K562 (cell line): ENCODE measurements at regions not wholly inside any gene's neighbourhood (a gene's known extent, or its start where the extent isn't known, plus 50 kb on each side); places are given as distances from the start of the nearest gene placed in this dataset.

Experiments used
- BRCA1 ChIP-seq, 2 experiments: fragments of 450-650 bp in 1 of 2; sonication (generic) in 1 of 2; formaldehyde crosslinking in 1 of 2; IDR thresholded peaks; 2 replicates each; pipeline versions ENCODE4 v1.5.0 to v1.6.1; 2017 to 2020; ENCODE audit warnings: mild to moderate bottlenecking in 1 of 2, missing genetic modification reagents in 1 of 2
- GABPB2 ChIP-seq: fragments of 250-450 bp; sonication (Bioruptor Pico); conservative IDR thresholded peaks from 2 replicates; pipeline ENCODE4 v1.5.1; 2021; ENCODE audit warnings: mild to moderate bottlenecking
- NCOA1 ChIP-seq: fragments of 450-650 bp; IDR thresholded peaks from 2 replicates; pipeline ENCODE4 v1.6.1; 2016; ENCODE audit warnings: low read depth
- SIRT6 ChIP-seq: IDR thresholded peaks from one replicate; pipeline ENCODE4 v1.6.1; 2012; ENCODE audit warnings: low read depth, mild to moderate bottlenecking, control low read depth, inconsistent platforms, low read length, moderate library complexity
- SPI1 ChIP-seq: IDR thresholded peaks from 2 replicates; pipeline ENCODE4 v1.6.1; 2011; ENCODE audit warnings: low read depth, low read length, control low read depth, borderline replicate concordance
- TCF7L2 ChIP-seq: fragments of 150-350 bp; IDR thresholded peaks from 2 replicates; pipeline ENCODE4 v1.6.1; 2016; ENCODE audit warnings: low read depth, mild to moderate bottlenecking, low read length, moderate library complexity
- TGIF2 ChIP-seq: sonication (generic); formaldehyde crosslinking; IDR thresholded peaks from 2 replicates; pipeline ENCODE4 v1.8.1; 2022; ENCODE audit warnings: mild to moderate bottlenecking, missing genetic modification reagents, moderate library complexity
- U2AF2 ChIP-seq: fragments of 200-400 bp; formaldehyde crosslinking; optimal IDR thresholded peaks from 2 replicates; pipeline ENCODE3; 2017; ENCODE audit warnings: low read depth, mild to moderate bottlenecking, low read length
- TF ChIP-seq, protein P1 (sequence below), 3 experiments: IDR thresholded peaks in 2 of 3; conservative IDR thresholded peaks in 1 of 3; 2 replicates each; pipeline ENCODE4 v1.5.1; 2011 to 2012; ENCODE audit warnings: low read length in 3 of 3, mild to moderate bottlenecking in 3 of 3, control low read depth in 2 of 3, improper control_type of control experiment in 1 of 3, inconsistent platforms in 1 of 3, low read depth in 1 of 3, mixed read lengths in 1 of 3, moderate library complexity in 1 of 3; ENCODE audit not compliant: insufficient read depth in 2 of 3
- TF ChIP-seq, protein P2 (sequence below): conservative IDR thresholded peaks from 2 replicates; pipeline ENCODE4 v1.6.1; 2011; ENCODE audit warnings: low read depth, mild to moderate bottlenecking, low read length; ENCODE audit not compliant: control insufficient read depth
- TF ChIP-seq, protein P3 (sequence below): sonication (generic); formaldehyde crosslinking; IDR thresholded peaks from 2 replicates; pipeline ENCODE4 v1.9.0; 2022; ENCODE audit warnings: mild to moderate bottlenecking, missing genetic modification reagents
- TF ChIP-seq, protein P4 (sequence below): fragments of 450-650 bp; IDR thresholded peaks from 2 replicates; pipeline ENCODE4 v1.6.1; 2016; ENCODE audit warnings: mild to moderate bottlenecking
- TF ChIP-seq, protein P5 (sequence below), 2 experiments: fragments of 450-650 bp; formaldehyde crosslinking in 1 of 2; IDR thresholded peaks; 2 replicates each; pipeline versions ENCODE4 v1.4.0 to v1.6.1; 2014 to 2020; ENCODE audit warnings: mild to moderate bottlenecking in 2 of 2, borderline replicate concordance in 1 of 2, low read depth in 1 of 2

DNA sequence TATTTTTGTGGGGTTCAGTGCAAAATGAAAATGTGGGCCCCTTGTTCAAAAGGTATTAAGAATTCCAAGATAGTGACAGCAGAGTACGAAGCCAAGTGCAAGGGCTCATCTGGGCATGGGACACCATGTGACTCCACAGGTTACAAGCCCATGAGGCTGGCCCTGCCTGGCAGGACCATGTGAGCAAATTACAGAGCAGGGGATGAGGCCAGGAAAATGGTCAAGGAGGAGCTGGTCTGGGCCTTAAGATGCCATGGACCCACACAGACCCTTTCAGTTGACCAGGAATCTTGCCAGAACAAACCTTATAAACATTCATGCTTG is 86.9 kb downstream of the SNX5 start:
- TF ChIP-seq BRCA1 (IDR thresholded peaks at IDR 0.05) (no peak), BRCA1 (CRISPR knock-in tag; IDR thresholded peaks at IDR 0.05) (no peak), TCF7L2 (no peak), NCOA1 (no peak), U2AF2 (no peak), SIRT6 (no peak), TGIF2 (CRISPR knock-in tag) (no peak), GABPB2 (CRISPR knock-in tag) (no peak), SPI1 (no peak)
- TF ChIP-seq, protein P1, sequence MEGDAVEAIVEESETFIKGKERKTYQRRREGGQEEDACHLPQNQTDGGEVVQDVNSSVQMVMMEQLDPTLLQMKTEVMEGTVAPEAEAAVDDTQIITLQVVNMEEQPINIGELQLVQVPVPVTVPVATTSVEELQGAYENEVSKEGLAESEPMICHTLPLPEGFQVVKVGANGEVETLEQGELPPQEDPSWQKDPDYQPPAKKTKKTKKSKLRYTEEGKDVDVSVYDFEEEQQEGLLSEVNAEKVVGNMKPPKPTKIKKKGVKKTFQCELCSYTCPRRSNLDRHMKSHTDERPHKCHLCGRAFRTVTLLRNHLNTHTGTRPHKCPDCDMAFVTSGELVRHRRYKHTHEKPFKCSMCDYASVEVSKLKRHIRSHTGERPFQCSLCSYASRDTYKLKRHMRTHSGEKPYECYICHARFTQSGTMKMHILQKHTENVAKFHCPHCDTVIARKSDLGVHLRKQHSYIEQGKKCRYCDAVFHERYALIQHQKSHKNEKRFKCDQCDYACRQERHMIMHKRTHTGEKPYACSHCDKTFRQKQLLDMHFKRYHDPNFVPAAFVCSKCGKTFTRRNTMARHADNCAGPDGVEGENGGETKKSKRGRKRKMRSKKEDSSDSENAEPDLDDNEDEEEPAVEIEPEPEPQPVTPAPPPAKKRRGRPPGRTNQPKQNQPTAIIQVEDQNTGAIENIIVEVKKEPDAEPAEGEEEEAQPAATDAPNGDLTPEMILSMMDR (IDR thresholded peaks at IDR 0.05 in 2 of 3, conservative IDR thresholded peaks at IDR 0.05 in 1 of 3; ENCODE audit: insufficient read depth in 2 of 3, low read depth in 1 of 3, low read length in 3 of 3) = no peak
- TF ChIP-seq, protein P2, sequence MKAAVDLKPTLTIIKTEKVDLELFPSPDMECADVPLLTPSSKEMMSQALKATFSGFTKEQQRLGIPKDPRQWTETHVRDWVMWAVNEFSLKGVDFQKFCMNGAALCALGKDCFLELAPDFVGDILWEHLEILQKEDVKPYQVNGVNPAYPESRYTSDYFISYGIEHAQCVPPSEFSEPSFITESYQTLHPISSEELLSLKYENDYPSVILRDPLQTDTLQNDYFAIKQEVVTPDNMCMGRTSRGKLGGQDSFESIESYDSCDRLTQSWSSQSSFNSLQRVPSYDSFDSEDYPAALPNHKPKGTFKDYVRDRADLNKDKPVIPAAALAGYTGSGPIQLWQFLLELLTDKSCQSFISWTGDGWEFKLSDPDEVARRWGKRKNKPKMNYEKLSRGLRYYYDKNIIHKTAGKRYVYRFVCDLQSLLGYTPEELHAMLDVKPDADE = no peak
- TF ChIP-seq, protein P3, sequence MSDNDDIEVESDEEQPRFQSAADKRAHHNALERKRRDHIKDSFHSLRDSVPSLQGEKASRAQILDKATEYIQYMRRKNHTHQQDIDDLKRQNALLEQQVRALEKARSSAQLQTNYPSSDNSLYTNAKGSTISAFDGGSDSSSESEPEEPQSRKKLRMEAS (CRISPR knock-in tag) = no peak
- TF ChIP-seq, protein P4, sequence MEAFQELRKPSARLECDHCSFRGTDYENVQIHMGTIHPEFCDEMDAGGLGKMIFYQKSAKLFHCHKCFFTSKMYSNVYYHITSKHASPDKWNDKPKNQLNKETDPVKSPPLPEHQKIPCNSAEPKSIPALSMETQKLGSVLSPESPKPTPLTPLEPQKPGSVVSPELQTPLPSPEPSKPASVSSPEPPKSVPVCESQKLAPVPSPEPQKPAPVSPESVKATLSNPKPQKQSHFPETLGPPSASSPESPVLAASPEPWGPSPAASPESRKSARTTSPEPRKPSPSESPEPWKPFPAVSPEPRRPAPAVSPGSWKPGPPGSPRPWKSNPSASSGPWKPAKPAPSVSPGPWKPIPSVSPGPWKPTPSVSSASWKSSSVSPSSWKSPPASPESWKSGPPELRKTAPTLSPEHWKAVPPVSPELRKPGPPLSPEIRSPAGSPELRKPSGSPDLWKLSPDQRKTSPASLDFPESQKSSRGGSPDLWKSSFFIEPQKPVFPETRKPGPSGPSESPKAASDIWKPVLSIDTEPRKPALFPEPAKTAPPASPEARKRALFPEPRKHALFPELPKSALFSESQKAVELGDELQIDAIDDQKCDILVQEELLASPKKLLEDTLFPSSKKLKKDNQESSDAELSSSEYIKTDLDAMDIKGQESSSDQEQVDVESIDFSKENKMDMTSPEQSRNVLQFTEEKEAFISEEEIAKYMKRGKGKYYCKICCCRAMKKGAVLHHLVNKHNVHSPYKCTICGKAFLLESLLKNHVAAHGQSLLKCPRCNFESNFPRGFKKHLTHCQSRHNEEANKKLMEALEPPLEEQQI = no peak
- TF ChIP-seq, protein P5, sequence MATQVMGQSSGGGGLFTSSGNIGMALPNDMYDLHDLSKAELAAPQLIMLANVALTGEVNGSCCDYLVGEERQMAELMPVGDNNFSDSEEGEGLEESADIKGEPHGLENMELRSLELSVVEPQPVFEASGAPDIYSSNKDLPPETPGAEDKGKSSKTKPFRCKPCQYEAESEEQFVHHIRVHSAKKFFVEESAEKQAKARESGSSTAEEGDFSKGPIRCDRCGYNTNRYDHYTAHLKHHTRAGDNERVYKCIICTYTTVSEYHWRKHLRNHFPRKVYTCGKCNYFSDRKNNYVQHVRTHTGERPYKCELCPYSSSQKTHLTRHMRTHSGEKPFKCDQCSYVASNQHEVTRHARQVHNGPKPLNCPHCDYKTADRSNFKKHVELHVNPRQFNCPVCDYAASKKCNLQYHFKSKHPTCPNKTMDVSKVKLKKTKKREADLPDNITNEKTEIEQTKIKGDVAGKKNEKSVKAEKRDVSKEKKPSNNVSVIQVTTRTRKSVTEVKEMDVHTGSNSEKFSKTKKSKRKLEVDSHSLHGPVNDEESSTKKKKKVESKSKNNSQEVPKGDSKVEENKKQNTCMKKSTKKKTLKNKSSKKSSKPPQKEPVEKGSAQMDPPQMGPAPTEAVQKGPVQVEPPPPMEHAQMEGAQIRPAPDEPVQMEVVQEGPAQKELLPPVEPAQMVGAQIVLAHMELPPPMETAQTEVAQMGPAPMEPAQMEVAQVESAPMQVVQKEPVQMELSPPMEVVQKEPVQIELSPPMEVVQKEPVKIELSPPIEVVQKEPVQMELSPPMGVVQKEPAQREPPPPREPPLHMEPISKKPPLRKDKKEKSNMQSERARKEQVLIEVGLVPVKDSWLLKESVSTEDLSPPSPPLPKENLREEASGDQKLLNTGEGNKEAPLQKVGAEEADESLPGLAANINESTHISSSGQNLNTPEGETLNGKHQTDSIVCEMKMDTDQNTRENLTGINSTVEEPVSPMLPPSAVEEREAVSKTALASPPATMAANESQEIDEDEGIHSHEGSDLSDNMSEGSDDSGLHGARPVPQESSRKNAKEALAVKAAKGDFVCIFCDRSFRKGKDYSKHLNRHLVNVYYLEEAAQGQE (IDR thresholded peaks at IDR 0.05; ENCODE audit: borderline replicate concordance) = no peak
- TF ChIP-seq, protein P5 (CRISPR knock-in tag; IDR thresholded peaks at IDR 0.05; ENCODE audit: low read depth) = no peak
